Bronchial epithelial cell (primary cell): ENCODE measurements at regions not wholly inside any gene's neighbourhood (a gene's known extent, or its start where the extent isn't known, plus 50 kb on each side); places are given as distances from the start of the nearest gene placed in this dataset.

ENCODE experiments used
- DNase-seq: peaks from one replicate; pipeline ENCODE4 v3.0.0-alpha.2; 2010; ENCODE audit warnings: low read depth
- FAIRE-seq: peaks from 2 replicates; lab custom pipeline; 2011; peaks lifted over from hg19 to GRCh38; lab: Jason Lieb, UNC
- H3K27me3 ChIP-seq: 2 replicates; pipeline ENCODE4 v1.5.1; 2011; ENCODE audit warnings: low read length; ENCODE audit not compliant: control insufficient read depth, insufficient read depth
- H3K36me3 ChIP-seq: 2 replicates; pipeline ENCODE4 v1.5.1; 2011; ENCODE audit warnings: low read length; ENCODE audit not compliant: control insufficient read depth, insufficient read depth
- H3K4me3 ChIP-seq: 2 replicates; pipeline ENCODE4 v1.5.1; 2011; ENCODE audit warnings: mild to moderate bottlenecking, low read depth, low read length, control low read depth
- CTCF ChIP-seq: IDR thresholded peaks from 2 replicates; pipeline ENCODE4 v1.5.1; 2011; ENCODE audit warnings: mild to moderate bottlenecking, moderate library complexity, low read length, control low read depth, inconsistent platforms; ENCODE audit not compliant: insufficient read depth, severe bottlenecking

DNA sequence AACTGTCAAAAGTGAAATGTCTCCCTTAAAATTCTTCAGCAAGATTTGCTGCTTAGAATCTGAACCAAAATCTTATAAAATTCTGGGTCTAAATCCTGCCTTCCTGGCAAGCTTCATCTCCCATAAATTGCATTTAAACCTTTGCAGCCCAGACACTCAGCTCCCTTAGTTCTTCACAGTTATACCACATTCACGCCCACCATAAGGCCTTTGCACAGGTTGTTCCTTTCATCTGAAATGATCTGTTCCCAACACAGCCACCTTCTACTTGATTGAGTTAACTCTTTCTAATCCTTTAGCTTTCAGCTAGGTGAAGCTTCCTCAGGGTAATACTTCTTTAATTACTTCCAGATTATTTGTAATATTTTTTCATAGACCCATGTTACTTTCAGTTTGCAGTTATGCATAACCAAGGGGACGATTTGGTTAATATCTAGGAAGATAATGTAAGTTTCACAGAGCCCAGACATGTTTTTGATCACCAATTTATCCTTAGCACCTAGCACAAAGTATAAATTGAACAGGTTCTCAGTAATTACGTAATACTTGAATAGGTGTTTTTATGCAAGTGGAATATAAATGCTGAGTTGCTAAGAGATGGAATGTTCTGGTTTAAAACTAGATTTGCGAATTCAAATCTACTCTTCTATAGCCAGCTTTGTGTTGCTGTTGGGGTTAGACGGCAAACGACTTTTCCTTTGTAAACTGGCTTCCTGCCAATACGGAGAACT lies 779.7 kb upstream of the PKDCC start:
- Histone ChIP-seq H3K27me3 (no peaks in the 10 kb centered on the region), H3K36me3 (no peaks in the 10 kb centered on the region), H3K4me3 (no peak overlapping the region)
- DNase-seq, result no peak
- no peak for FAIRE-seq
- TF ChIP-seq CTCF, result no peak

GRCh38 chr2:41283079-41283775 lies 764.6 kb upstream of the PKDCC start:
- DNase-seq (no peak), FAIRE-seq (no peak)
- Histone ChIP-seq H3K36me3 (no peaks in the 10 kb centered on the region), H3K27me3 (no peaks in the 10 kb centered on the region), H3K4me3 (no peak overlapping the region)
- TF ChIP-seq CTCF, result no peak

- Histone ChIP-seq H3K4me3 (no peak overlapping the region), H3K27me3 (no peaks in the 10 kb centered on the region), H3K36me3 (no peaks in the 10 kb centered on the region)
- DNase-seq (no peak), FAIRE-seq (no peak)
- TF ChIP-seq CTCF, result no peak
Observed at GRCh38 chr2:41293491-41293890, 754.3 kb upstream of the PKDCC start.

- TF ChIP-seq CTCF, result no peak
- DNase-seq (no peak), FAIRE-seq (no peak)
- no peaks in the 10 kb centered on the region for H3K36me3 ChIP-seq
- no peaks in the 10 kb centered on the region for H3K27me3 ChIP-seq
- H3K4me3 ChIP-seq, result no peak overlapping the region
Observed at GRCh38 chr2:41294331-41294730, 753.5 kb upstream of the PKDCC start.

- DNase-seq (no peak), FAIRE-seq (no peak)
- no peak for TF ChIP-seq CTCF
- Histone ChIP-seq H3K36me3 (no peaks in the 10 kb centered on the region), H3K27me3 (no peaks in the 10 kb centered on the region), H3K4me3 (no peak overlapping the region)
Observed at GRCh38 chr2:41313082-41313481, 734.7 kb upstream of the PKDCC start.
